Erythroblast (primary cell): ENCODE measurements at regions not wholly inside any gene's neighbourhood (a gene's known extent, or its start where the extent isn't known, plus 50 kb on each side); places are given as distances from the start of the nearest gene placed in this dataset.

Source experiments
- GATA1 ChIP-seq: IDR thresholded peaks from 2 replicates; pipeline ENCODE4 v1.6.1; 2011; ENCODE audit warnings: low read depth, mild to moderate bottlenecking, control low read depth, low read length, moderate library complexity
- POLR2A ChIP-seq: IDR thresholded peaks from 2 replicates; pipeline ENCODE4 v1.6.1; 2011; ENCODE audit warnings: mild to moderate bottlenecking, low read length

DNA sequence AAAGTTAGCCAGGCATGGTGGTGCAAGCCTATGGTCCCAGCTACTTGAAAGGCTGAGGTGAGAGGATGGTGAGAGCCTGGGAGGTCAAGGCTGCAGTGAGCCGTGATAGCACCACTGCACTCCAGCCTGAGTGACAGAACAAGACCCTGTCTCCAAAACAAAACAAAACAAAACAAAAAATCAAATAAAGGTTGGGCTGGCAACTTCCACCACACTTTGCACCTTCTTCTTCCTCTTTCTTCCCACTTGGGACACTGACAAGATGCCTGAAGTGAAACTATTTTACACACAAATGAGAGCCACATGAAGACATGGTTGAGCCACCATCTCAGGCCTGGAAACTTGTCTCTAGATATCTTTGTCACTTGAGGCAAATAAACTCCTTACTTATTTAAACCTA lies 53.8 kb upstream of the CCDC28A start:
- TF ChIP-seq POLR2A (no peak), GATA1 (no peak)
